ENCODE measurements at regions not wholly inside any gene's neighbourhood (a gene's known extent, or its start where the extent isn't known, plus 50 kb on each side); places are given as distances from the start of the nearest gene placed in this dataset.
"Not testable (repeated sequence)": the region's sequence is repeated elsewhere in the genome, so short reads cannot be mapped to it uniquely, and the experiment has no call there.

DNA sequence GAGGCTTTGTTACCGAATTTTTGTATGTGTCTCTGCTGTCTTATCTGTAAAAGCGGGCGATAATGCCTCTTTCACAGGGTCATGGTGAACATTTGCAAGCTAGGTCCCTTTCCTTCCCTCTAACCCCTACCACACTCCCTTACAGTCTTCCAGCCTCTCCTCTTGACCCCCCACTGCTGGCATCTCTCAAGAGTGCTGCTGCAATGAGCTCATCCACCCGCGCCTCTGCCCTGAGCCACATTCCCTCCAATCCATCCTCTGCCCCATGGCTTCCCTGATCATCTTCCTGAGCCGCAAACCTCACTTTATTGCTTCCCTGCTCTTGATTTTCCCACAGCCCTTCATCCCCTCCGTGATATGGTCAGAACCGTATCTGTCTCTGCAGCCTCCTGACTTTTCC is 343.6 kb downstream of the BCL11B start:
- Histone ChIP-seq H3K9me3 (replicated peaks; ENCODE audit: low read length) (peaks cover 4% of the 10 kb centered on the region), H3K4me2 (ENCODE audit: low read length) (no peak overlapping the region), H3K36me3 (ENCODE audit: insufficient read depth, low read length) (no peaks in the 10 kb centered on the region), H3K4me1 (ENCODE audit: control insufficient read depth, insufficient read depth, low read length) (no peaks in the 10 kb centered on the region), H3K9ac (ENCODE audit: low read depth, low read length) (no peak overlapping the region), H3K27me3 (ENCODE audit: control insufficient read depth, insufficient read depth, low read length) (no peaks in the 10 kb centered on the region), H3K4me3 (ENCODE audit: low read length) (no peak overlapping the region)

DNA sequence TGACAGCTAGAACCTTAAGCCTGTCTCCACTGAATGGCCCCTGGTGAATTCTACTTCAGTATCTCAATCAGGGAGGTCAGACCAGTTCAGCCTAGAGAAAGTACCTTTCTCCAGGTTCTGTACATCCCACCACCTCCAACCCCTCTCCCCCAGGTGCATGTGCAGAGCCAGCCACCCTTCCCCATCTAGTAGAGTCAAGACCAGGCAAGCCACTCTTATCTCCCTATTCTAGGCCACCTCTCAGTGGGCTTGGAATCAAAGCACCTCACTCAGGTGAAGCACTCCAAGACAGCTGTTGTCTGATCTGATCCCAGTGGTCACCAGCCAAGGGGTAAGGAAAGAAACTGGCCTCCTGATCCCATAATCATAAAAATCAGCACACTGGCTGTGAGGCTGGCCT is 340.9 kb downstream of the BCL11B start:
- Histone ChIP-seq H3K4me2 (ENCODE audit: low read length) (no peak overlapping the region), H3K4me3 (ENCODE audit: low read length) (no peak overlapping the region), H3K9ac (ENCODE audit: low read depth, low read length) (no peak overlapping the region), H3K27me3 (ENCODE audit: control insufficient read depth, insufficient read depth, low read length) (no peaks in the 10 kb centered on the region), H3K36me3 (ENCODE audit: insufficient read depth, low read length) (no peaks in the 10 kb centered on the region), H3K9me3 (replicated peaks; ENCODE audit: low read length) (peaks cover 7% of the 10 kb centered on the region), H3K4me1 (ENCODE audit: control insufficient read depth, insufficient read depth, low read length) (no peaks in the 10 kb centered on the region)

DNA sequence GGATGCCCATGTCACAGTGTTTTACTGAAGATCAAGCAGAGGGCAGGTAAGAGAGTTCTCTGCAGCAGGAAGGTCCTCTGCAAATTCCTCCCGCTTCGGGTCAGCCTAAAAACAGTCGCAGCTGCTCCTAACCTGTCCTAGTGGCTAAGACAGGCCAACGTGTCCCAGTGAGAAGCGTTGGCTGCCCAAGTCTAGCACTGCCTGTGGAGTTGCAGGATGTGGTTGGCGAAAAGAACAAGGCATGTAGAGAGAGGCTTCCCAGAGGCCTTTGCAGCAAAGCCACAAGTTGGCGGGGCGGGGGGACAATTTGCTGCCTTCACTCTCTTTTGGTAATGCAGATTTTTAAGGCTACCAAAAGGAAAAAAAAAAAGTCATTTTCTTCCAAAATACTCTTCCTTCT is 340.1 kb downstream of the BCL11B start:
- H3K9me3 ChIP-seq (replicated peaks; ENCODE audit: low read length) = peaks cover 6% of the 10 kb centered on the region
- no peak overlapping the region for H3K4me2 ChIP-seq (ENCODE audit: low read length)
- no peaks in the 10 kb centered on the region for H3K36me3 ChIP-seq (ENCODE audit: insufficient read depth, low read length)
- no peaks in the 10 kb centered on the region for H3K4me1 ChIP-seq (ENCODE audit: control insufficient read depth, insufficient read depth, low read length)
- H3K9ac ChIP-seq (ENCODE audit: low read depth, low read length) = no peak overlapping the region
- no peaks in the 10 kb centered on the region for H3K27me3 ChIP-seq (ENCODE audit: control insufficient read depth, insufficient read depth, low read length)
- H3K4me3 ChIP-seq (ENCODE audit: low read length) = no peak overlapping the region

DNA sequence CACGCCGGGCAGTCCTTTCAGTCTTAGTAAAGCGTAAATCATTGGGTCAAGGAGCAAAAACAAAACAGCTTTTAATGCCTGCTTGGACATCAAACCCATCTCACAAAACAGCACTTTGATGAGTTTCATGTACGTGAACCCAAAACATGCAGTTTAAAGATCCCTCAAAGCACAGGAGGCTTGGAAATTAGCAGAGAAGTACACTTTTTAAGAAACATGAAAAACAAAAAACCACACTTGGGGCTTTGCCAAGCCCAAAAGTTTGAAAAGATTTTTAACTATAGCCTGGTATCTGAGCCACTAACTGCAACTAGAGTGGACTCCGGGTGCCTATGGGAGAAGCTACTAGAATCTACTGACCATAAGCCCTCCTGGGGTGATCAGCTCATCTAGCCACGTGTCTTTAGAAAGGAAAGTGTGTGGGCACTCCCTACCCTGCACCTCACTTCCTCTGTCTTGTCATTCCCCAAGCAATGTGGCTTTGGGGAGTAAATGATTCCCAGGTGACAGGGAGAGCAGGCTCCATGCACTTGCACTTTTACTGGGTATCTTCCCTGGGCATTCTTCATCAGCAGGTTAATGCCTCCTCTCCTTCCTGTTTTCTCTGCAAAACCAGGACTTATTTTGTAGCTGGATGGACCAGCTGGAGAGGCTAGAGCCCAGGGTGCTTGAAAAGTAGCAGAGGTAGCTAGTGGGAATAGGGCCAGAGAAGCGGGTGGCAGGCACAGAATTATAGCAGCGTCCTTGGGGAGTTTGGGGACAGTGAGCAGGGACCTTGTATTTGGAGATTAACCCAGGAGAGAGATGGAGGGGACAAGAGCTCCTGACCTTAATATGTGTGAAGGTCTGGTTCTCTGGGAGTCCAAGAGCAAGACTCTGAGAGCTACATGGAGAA is 339.3 kb downstream of the BCL11B start:
- H3K4me1 ChIP-seq (ENCODE audit: control insufficient read depth, insufficient read depth, low read length) = no peaks in the 10 kb centered on the region
- H3K36me3 ChIP-seq (ENCODE audit: insufficient read depth, low read length) = no peaks in the 10 kb centered on the region
- H3K9ac ChIP-seq (ENCODE audit: low read depth, low read length) = no peak overlapping the region
- H3K4me2 ChIP-seq (ENCODE audit: low read length) = no peak overlapping the region
- peaks cover 12% of the 10 kb centered on the region for H3K9me3 ChIP-seq (replicated peaks; ENCODE audit: low read length)
- no peak overlapping the region for H3K4me3 ChIP-seq (ENCODE audit: low read length)
- H3K27me3 ChIP-seq (ENCODE audit: control insufficient read depth, insufficient read depth, low read length) = no peaks in the 10 kb centered on the region

DNA sequence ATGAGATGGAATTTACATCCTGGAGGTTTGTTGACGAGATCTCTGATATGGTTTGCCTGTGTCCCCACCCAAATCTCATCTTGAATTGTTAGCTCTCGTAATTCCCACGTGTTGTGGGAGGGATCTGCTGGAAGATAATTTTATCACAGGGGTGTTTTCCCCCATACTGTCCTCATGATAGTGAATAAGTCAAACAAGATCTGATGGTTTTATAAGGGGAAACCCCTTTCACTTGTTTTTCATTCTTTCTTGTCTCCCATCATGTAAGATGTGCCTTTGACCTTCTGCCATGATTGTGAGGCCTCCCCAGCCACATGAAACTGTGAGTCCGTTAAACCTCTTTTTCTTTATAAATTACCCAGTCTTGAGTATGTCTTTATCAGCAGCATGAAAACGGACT is 337.4 kb downstream of the BCL11B start:
- not testable (repeated sequence) for H3K27me3 ChIP-seq (ENCODE audit: control insufficient read depth, insufficient read depth, low read length); H3K4me2 ChIP-seq (ENCODE audit: low read length); H3K4me1 ChIP-seq (ENCODE audit: control insufficient read depth, insufficient read depth, low read length); H3K9ac ChIP-seq (ENCODE audit: low read depth, low read length); H3K36me3 ChIP-seq (ENCODE audit: insufficient read depth, low read length); H3K4me3 ChIP-seq (ENCODE audit: low read length)
- peaks cover 12% of the 10 kb centered on the region for H3K9me3 ChIP-seq (replicated peaks; ENCODE audit: low read length)

DNA sequence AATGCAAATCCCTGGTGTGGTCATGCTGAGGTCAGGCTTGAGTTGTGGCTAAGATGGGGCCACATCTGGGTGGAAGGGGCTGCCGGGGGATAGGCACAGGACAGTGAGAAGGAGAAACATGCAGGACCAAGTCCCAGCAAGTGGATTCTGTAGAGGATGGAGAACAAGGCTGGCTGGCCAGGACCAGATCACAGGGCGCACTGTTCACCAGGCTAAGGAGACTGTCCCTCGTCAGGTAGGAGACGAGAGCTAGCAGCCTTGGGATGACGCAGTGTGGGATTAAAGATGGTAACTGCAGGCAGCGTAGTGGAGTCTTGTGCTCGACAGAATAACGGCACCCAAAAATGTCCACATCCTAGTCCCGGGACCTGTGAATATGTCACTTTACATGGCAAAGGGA is 336.1 kb downstream of the BCL11B start:
- no peaks in the 10 kb centered on the region for H3K4me1 ChIP-seq (ENCODE audit: control insufficient read depth, insufficient read depth, low read length)
- no peaks in the 10 kb centered on the region for H3K36me3 ChIP-seq (ENCODE audit: insufficient read depth, low read length)
- no peak overlapping the region for H3K4me3 ChIP-seq (ENCODE audit: low read length)
- no peak overlapping the region for H3K9ac ChIP-seq (ENCODE audit: low read depth, low read length)
- H3K4me2 ChIP-seq (ENCODE audit: low read length) = no peak overlapping the region
- no peaks in the 10 kb centered on the region for H3K27me3 ChIP-seq (ENCODE audit: control insufficient read depth, insufficient read depth, low read length)
- H3K9me3 ChIP-seq (replicated peaks; ENCODE audit: low read length) = peaks cover 12% of the 10 kb centered on the region

DNA sequence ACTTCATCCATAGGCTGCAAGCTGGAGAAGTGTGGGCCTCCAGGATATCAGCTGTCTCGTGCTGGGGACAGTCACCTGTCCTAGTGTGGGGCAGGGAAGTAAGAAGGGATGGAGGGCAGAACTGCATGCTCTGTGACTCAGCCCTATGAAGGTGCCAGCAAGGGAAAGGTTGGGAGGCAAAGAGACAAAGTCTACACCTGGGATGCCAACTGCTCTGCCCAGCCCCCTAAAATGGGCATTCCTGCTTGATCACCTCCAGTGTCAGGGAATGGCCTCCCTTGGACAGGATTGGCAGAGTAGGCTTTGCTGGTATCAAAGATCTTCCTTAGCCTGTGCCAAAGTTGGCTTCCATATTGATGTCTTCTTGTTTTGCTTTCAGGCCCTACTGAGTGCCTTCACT is 335.0 kb downstream of the BCL11B start:
- Histone ChIP-seq H3K36me3 (ENCODE audit: insufficient read depth, low read length) (no peaks in the 10 kb centered on the region), H3K4me2 (ENCODE audit: low read length) (no peak overlapping the region), H3K9me3 (replicated peaks; ENCODE audit: low read length) (peaks cover 12% of the 10 kb centered on the region), H3K4me3 (ENCODE audit: low read length) (no peak overlapping the region), H3K4me1 (ENCODE audit: control insufficient read depth, insufficient read depth, low read length) (no peaks in the 10 kb centered on the region), H3K9ac (ENCODE audit: low read depth, low read length) (no peak overlapping the region), H3K27me3 (ENCODE audit: control insufficient read depth, insufficient read depth, low read length) (no peaks in the 10 kb centered on the region)

DNA sequence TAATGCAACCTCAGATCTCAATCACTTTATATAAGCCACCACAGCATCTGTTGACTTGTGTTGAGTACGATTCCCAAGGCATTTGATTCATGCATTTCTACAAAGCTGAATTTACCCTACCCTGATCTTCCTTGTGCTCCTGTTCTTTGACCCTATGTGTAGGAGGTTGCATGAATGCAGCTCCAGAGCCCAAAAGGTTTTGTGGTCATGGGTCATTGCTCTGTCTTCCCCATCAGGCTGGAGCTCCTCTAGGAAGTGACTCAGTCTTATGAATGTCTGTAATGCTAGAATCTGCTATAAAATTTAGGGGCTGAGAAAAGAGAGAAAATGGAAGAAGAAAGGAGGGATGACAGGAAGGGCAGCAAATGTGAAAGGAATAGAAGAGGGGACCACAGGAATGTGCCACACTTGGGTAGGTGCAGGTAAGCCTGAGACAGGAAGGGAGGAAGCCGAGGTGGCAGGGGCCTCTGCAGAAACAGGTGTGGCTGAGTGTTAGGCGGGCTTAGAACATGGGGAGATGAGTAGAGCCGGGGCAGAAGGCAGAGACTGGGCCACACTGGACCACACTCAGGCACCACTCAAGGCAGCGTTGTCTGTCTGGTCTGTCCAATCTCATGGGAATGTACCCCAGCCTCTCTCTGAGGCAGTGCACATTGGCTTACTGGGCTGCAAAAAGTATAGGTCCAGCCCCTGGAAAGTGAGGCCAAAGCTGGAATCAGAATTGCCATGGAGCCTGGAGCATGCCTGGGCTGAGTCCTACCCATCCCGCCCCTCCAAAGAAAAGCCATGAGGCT is 334.1 kb downstream of the BCL11B start:
- peaks cover 12% of the 10 kb centered on the region for H3K9me3 ChIP-seq (replicated peaks; ENCODE audit: low read length)
- H3K4me1 ChIP-seq (ENCODE audit: control insufficient read depth, insufficient read depth, low read length) = no peaks in the 10 kb centered on the region

DNA sequence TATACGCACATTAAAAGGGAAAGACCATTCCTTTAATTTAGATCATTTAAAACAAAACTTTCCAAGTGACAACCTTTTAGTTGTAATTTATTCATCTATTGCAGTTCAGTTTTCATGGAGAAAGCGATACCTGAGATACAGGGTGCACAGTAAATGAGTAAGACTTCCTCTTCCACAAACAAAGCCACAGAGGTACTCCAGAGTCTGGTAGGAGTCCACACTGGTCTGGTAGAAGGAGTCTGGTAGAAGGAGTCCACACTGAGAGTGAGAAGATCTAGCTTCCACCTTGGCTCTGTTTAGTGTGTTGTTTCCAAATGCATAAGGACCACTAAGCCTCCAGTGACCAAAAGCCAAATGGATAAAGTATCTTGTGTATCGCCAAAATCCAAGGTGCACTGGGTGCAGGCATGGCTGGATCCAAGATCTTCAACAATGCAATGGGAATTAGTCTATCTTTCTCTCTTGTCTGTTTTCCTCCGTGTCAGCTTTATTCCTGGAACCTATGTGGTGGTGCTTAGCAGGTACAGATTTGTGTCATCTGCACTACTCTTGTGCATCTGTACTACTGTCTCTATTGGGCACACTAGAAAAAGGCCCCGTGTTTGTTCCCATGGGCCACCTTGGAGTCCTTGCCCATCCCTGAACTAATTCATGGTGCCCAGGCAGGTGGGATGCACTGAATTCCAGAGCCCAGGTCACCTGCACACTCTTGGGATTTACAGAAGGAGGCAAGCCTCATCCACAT is 331.1 kb downstream of the BCL11B start:
- H3K9me3 ChIP-seq (replicated peaks; ENCODE audit: low read length) = peaks cover 10% of the 10 kb centered on the region
- H3K4me3 ChIP-seq (ENCODE audit: low read length) = no peak overlapping the region
- H3K27me3 ChIP-seq (ENCODE audit: control insufficient read depth, insufficient read depth, low read length) = no peaks in the 10 kb centered on the region
- no peak overlapping the region for H3K4me2 ChIP-seq (ENCODE audit: low read length)
- no peaks in the 10 kb centered on the region for H3K4me1 ChIP-seq (ENCODE audit: control insufficient read depth, insufficient read depth, low read length)
- no peak overlapping the region for H3K9ac ChIP-seq (ENCODE audit: low read depth, low read length)
- no peaks in the 10 kb centered on the region for H3K36me3 ChIP-seq (ENCODE audit: insufficient read depth, low read length)

More for the DNA sequence above, 334.1 kb downstream of the BCL11B start:
- H3K36me3 ChIP-seq (ENCODE audit: insufficient read depth, low read length) = no peaks in the 10 kb centered on the region
- no peak overlapping the region for H3K4me3 ChIP-seq (ENCODE audit: low read length)
- H3K4me2 ChIP-seq (ENCODE audit: low read length) = no peak overlapping the region
- H3K27me3 ChIP-seq (ENCODE audit: control insufficient read depth, insufficient read depth, low read length) = no peaks in the 10 kb centered on the region
- H3K9ac ChIP-seq (ENCODE audit: low read depth, low read length) = no peak overlapping the region

DNA sequence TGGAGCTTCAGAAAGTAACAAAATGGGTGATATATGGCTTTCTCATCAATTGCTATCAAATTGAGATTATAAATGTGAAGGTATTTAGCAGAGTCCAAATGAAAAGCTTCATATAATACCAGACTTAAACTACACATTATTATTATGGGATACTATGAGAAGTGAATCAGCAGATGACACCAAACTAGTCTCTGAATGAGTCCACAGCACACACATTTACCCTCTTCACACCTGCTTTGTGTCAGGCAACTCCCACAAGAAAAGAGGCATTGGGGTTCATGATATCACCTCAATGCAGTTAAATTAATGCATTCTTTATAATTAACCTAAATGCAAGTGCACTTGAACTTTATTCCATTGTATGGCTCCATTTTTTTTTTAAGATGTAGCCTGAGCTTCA is 330.5 kb downstream of the BCL11B start:
- Histone ChIP-seq H3K9me3 (replicated peaks; ENCODE audit: low read length) (peaks cover 7% of the 10 kb centered on the region), H3K4me2 (ENCODE audit: low read length) (no peak overlapping the region), H3K27me3 (ENCODE audit: control insufficient read depth, insufficient read depth, low read length) (no peaks in the 10 kb centered on the region), H3K4me3 (ENCODE audit: low read length) (no peak overlapping the region), H3K9ac (ENCODE audit: low read depth, low read length) (no peak overlapping the region), H3K4me1 (ENCODE audit: control insufficient read depth, insufficient read depth, low read length) (no peaks in the 10 kb centered on the region), H3K36me3 (ENCODE audit: insufficient read depth, low read length) (no peaks in the 10 kb centered on the region)

DNA sequence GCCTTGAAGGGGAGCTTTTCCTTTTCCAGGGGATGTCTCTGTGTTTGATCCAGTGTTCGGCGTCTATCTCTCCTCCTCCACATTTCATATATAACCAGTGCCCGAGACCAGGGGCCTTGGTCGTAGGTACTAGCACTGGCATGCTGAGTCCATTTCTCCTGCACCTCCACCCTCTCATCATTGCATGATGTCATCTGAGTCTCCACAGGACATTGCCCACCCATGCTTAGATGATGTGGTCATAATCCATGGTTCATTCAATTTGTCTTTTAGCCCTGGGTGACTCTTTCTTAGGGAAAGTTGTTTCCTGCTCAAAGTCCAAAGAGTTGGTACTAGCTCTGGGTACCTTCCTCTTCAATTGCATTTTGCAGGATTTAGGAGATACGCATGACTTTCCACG is 328.1 kb downstream of the BCL11B start:
- Histone ChIP-seq H3K27me3 (ENCODE audit: control insufficient read depth, insufficient read depth, low read length) (no peaks in the 10 kb centered on the region), H3K4me3 (ENCODE audit: low read length) (no peak overlapping the region), H3K9ac (ENCODE audit: low read depth, low read length) (no peak overlapping the region), H3K4me1 (ENCODE audit: control insufficient read depth, insufficient read depth, low read length) (no peaks in the 10 kb centered on the region), H3K9me3 (replicated peaks; ENCODE audit: low read length) (no peaks in the 10 kb centered on the region), H3K4me2 (ENCODE audit: low read length) (no peak overlapping the region), H3K36me3 (ENCODE audit: insufficient read depth, low read length) (no peaks in the 10 kb centered on the region)

Data from skeletal muscle satellite cell (primary cell).